Immature natural killer cell (primary cell): ENCODE measurements at regions not wholly inside any gene's neighbourhood (a gene's known extent, or its start where the extent isn't known, plus 50 kb on each side); places are given as distances from the start of the nearest gene placed in this dataset.

ENCODE experiments used
- DNase-seq, 3 donors: peaks; one replicate each; pipeline ENCODE4 v3.0.0; 2022; ENCODE audit warnings: mixed read lengths in 1 of 3
- H3K27ac Mint-ChIP-seq, 6 donors: one replicate each; pipeline ENCODE4 v1.8.0; 2020; ENCODE audit warnings: mixed read lengths in 6 of 6, mild to moderate bottlenecking in 5 of 6, inconsistent platforms in 4 of 6, moderate library complexity in 3 of 6
- H3K27me3 Mint-ChIP-seq, 3 donors: one replicate each; pipeline ENCODE4 v1.8.0; 2020 to 2021; ENCODE audit warnings: low read depth in 3 of 3, mild to moderate bottlenecking in 3 of 3, mixed read lengths in 3 of 3, moderate library complexity in 3 of 3, inconsistent platforms in 1 of 3
- H3K36me3 Mint-ChIP-seq, 3 donors: one replicate each; pipeline ENCODE4 v1.8.0; 2020; ENCODE audit warnings: mixed read lengths in 3 of 3, inconsistent platforms in 2 of 3, mild to moderate bottlenecking in 2 of 3
- H3K4me1 Mint-ChIP-seq, 2 donors: one replicate each; pipeline ENCODE4 v1.8.0; 2020; ENCODE audit warnings: inconsistent platforms in 2 of 2, mild to moderate bottlenecking in 2 of 2, mixed read lengths in 2 of 2, moderate library complexity in 1 of 2
- H3K4me3 Mint-ChIP-seq, 5 donors: one replicate each; pipeline ENCODE4 v1.8.0; 2020; ENCODE audit warnings: mild to moderate bottlenecking in 5 of 5, mixed read lengths in 5 of 5, inconsistent platforms in 3 of 5, moderate library complexity in 3 of 5
- H3K9me3 Mint-ChIP-seq, 6 donors: one replicate each; pipeline ENCODE4 v1.8.0; 2020; ENCODE audit warnings: mild to moderate bottlenecking in 6 of 6, mixed read lengths in 6 of 6, inconsistent platforms in 4 of 6, moderate library complexity in 3 of 6

- Mint-ChIP-seq H3K27ac (no peak overlapping the region), H3K27me3 (peaks cover 0 to 2% (median 0%) of the 10 kb centered on the region in 3 donors), H3K4me1 (no peaks in the 10 kb centered on the region), H3K9me3 (no peaks in the 10 kb centered on the region), H3K4me3 (no peak overlapping the region), H3K36me3 (no peaks in the 10 kb centered on the region)
- DNase-seq = no peak
Observed at GRCh38 chr3:150357923-150358607, 50.0 kb upstream of the TSC22D2 start.

DNA sequence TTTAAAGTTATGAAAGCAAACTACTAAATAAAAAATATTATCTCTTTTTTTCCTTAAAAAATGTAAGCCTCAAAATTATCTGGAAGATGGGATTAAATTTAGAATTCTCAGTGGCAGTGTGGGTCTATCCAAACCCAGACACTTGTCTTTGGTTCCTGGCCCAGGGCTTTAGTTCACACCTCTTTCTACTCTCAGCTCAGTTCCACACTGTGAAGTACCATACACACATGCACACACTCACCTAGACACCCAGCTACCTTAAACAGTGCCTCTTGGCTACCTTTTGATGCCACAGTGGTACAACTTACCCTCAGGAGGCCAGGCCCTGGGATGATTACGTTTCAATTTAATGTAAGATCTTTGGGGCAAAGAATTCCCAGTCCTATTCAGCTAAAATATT is 51.0 kb upstream of the TSC22D2 start:
- H3K4me1 Mint-ChIP-seq = no peaks in the 10 kb centered on the region
- no peak overlapping the region for H3K27ac Mint-ChIP-seq
- no peaks in the 10 kb centered on the region for H3K36me3 Mint-ChIP-seq
- no peak for DNase-seq
- no peak overlapping the region for H3K4me3 Mint-ChIP-seq
- H3K9me3 Mint-ChIP-seq = no peaks in the 10 kb centered on the region
- H3K27me3 Mint-ChIP-seq = peaks cover 0 to 2% (median 0%) of the 10 kb centered on the region in 3 donors

GRCh38 chr3:150355574-150355973 is 52.5 kb upstream of the TSC22D2 start:
- no peaks in the 10 kb centered on the region for H3K36me3 Mint-ChIP-seq
- no peak for DNase-seq
- no peaks in the 10 kb centered on the region for H3K9me3 Mint-ChIP-seq
- H3K27ac Mint-ChIP-seq = no peak overlapping the region
- no peaks in the 10 kb centered on the region for H3K4me1 Mint-ChIP-seq
- peaks cover 0 to 2% (median 0%) of the 10 kb centered on the region in 3 donors for H3K27me3 Mint-ChIP-seq
- no peak overlapping the region for H3K4me3 Mint-ChIP-seq

GRCh38 chr3:150352931-150353330 is 55.2 kb upstream of the TSC22D2 start:
- H3K36me3 Mint-ChIP-seq = no peaks in the 10 kb centered on the region

GRCh38 chr3:150351398-150351797 is 56.7 kb upstream of the TSC22D2 start:
- Mint-ChIP-seq H3K36me3 (no peaks in the 10 kb centered on the region), H3K4me1 (no peaks in the 10 kb centered on the region), H3K27me3 (peaks cover 0 to 3% (median 2%) of the 10 kb centered on the region in 3 donors), H3K27ac (no peak overlapping the region), H3K4me3 (no peak overlapping the region), H3K9me3 (no peaks in the 10 kb centered on the region)
- no peak for DNase-seq

More at GRCh38 chr3:150352931-150353330, 55.2 kb upstream of the TSC22D2 start:
- no peak for DNase-seq
- peaks cover 0 to 3% (median 2%) of the 10 kb centered on the region in 3 donors for H3K27me3 Mint-ChIP-seq
- no peaks in the 10 kb centered on the region for H3K4me1 Mint-ChIP-seq
- H3K9me3 Mint-ChIP-seq = no peaks in the 10 kb centered on the region
- no peak overlapping the region for H3K27ac Mint-ChIP-seq
- H3K4me3 Mint-ChIP-seq = no peak overlapping the region

- Mint-ChIP-seq H3K36me3 (no peaks in the 10 kb centered on the region), H3K4me1 (no peaks in the 10 kb centered on the region), H3K27me3 (peaks cover 0 to 3% (median 2%) of the 10 kb centered on the region in 3 donors), H3K27ac (no peak overlapping the region), H3K9me3 (no peaks in the 10 kb centered on the region), H3K4me3 (no peak overlapping the region)
- DNase-seq = no peak
Observed at GRCh38 chr3:150349314-150350097, 58.6 kb upstream of the TSC22D2 start.

DNA sequence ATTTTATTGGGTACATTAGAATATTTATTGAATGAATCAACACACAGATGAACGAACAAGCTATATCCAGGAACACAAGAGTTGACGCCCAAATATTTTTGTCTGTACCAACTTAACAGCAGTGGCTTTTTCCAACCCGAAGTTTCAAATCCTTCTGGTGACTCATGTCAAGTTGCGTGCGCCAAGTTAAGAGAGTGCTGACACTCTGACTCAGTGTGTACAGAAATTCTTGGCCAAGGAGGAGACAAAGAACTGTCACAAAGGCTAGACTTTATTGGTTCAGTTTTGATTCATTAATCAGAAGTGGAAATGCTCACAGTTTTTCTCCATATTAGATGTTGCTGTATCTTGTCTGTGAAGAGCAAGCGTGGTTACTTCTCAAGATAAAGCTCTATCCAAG is 59.6 kb upstream of the TSC22D2 start:
- Mint-ChIP-seq H3K4me1 (no peaks in the 10 kb centered on the region), H3K27me3 (peaks cover 3 to 4% (median 4%) of the 10 kb centered on the region in 3 donors), H3K4me3 (no peak overlapping the region), H3K9me3 (peaks cover 0 to 2% (median 0%) of the 10 kb centered on the region in 6 donors), H3K36me3 (no peaks in the 10 kb centered on the region), H3K27ac (no peak overlapping the region)
- DNase-seq = no peak

- H3K4me3 Mint-ChIP-seq = no peak overlapping the region
- no peaks in the 10 kb centered on the region for H3K4me1 Mint-ChIP-seq
- H3K36me3 Mint-ChIP-seq = no peaks in the 10 kb centered on the region
- DNase-seq = no peak
- peaks cover 0 to 2% (median 0%) of the 10 kb centered on the region in 6 donors for H3K9me3 Mint-ChIP-seq
- no peak overlapping the region for H3K27ac Mint-ChIP-seq
- peaks cover 3 to 4% (median 4%) of the 10 kb centered on the region in 3 donors for H3K27me3 Mint-ChIP-seq
Observed at GRCh38 chr3:150346981-150347863, 60.9 kb upstream of the TSC22D2 start.

DNA sequence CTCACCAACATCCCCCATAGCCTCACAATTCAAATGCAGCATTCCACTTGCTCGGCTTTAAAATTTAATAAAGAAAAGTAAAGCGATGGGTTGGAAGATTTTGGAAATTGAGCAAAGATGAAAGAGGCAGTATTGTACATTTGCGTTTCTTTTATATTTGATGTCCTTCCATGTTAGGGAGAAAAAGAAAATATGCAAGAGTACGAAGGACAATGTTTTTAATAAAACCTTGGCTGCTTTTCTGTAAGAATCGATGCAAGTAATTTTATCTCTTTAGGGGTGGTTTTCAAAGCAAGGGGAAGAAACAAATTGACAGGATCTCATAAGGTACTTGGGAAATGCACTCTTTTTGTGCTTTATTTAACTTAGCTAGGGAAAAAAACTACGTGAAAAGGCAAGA is 61.8 kb upstream of the TSC22D2 start:
- no peak for DNase-seq
- H3K4me1 Mint-ChIP-seq = no peaks in the 10 kb centered on the region
- H3K9me3 Mint-ChIP-seq = peaks cover 0 to 2% (median 0%) of the 10 kb centered on the region in 6 donors
- H3K27ac Mint-ChIP-seq = no peak overlapping the region
- no peaks in the 10 kb centered on the region for H3K36me3 Mint-ChIP-seq
- H3K4me3 Mint-ChIP-seq = no peak overlapping the region
- peaks cover 3 to 4% (median 4%) of the 10 kb centered on the region in 3 donors for H3K27me3 Mint-ChIP-seq

DNA sequence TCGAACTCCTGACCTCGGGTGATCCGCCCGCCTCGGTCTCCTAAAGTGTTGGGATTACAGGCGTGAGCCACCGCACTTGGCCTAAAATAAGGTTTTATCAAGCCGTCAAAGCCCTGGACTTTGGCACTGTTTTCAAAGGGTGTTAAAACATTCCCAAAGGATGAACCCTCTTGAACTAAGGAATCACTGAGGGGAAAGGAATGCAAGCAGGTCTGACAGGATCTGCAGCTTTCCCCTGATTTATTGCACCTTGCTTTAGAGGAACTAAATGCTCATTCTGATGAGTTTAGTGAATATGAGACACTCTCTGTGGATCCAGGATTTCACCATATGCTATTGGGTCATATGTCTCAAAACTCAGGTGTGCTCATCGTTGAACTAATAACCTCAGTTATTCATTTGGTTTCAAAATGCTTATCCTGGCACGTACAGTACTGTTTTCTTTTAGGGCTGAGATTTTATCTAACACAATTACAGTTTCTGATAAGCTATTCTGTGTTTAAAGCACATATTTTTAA is 63.0 kb upstream of the TSC22D2 start:
- Mint-ChIP-seq H3K36me3 (no peaks in the 10 kb centered on the region), H3K27ac (no peak overlapping the region), H3K9me3 (peaks cover 0 to 2% (median 0%) of the 10 kb centered on the region in 6 donors), H3K4me1 (no peaks in the 10 kb centered on the region), H3K4me3 (no peak overlapping the region), H3K27me3 (peaks cover 3 to 4% (median 4%) of the 10 kb centered on the region in 3 donors)
- no peak for DNase-seq

GRCh38 chr3:150344079-150344759 is 63.9 kb upstream of the TSC22D2 start:
- no peak for DNase-seq
- Mint-ChIP-seq H3K27ac (no peak overlapping the region), H3K4me3 (no peak overlapping the region), H3K36me3 (no peaks in the 10 kb centered on the region), H3K9me3 (peaks cover 0 to 2% (median 0%) of the 10 kb centered on the region in 6 donors), H3K4me1 (no peaks in the 10 kb centered on the region), H3K27me3 (peaks cover 3 to 4% (median 4%) of the 10 kb centered on the region in 3 donors)

DNA sequence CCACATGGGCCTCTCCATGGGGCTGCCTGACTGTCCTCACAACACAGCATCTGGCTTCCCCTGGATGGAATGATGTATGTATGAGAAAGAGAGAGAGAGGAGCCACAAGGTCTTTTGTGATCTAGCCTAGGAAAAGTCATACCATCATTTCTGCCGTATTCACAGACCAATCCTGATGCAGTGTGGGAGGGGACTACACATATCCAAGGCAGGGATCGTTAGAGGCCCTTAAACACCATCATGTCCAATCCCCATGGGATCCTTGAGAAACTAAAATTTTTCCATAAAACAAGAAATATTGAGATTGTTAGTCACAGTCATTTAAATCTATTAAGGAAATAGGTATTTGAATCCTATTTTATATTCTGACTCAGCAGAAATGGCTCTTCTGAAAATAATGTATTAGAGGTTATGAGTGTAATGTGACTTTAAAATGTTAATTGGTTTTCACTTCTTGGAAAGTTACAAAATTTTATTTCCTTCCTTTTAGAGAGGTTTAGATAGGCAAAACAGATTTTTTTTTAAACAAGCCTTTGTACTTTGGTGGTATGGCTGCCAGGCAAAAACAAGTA is 65.1 kb upstream of the TSC22D2 start:
- Mint-ChIP-seq H3K4me1 (no peaks in the 10 kb centered on the region), H3K36me3 (no peaks in the 10 kb centered on the region), H3K4me3 (no peak overlapping the region), H3K27me3 (peaks cover 1 to 7% (median 4%) of the 10 kb centered on the region in 3 donors), H3K9me3 (peaks cover 0 to 2% (median 0%) of the 10 kb centered on the region in 6 donors), H3K27ac (no peak overlapping the region)
- no peak for DNase-seq

DNA sequence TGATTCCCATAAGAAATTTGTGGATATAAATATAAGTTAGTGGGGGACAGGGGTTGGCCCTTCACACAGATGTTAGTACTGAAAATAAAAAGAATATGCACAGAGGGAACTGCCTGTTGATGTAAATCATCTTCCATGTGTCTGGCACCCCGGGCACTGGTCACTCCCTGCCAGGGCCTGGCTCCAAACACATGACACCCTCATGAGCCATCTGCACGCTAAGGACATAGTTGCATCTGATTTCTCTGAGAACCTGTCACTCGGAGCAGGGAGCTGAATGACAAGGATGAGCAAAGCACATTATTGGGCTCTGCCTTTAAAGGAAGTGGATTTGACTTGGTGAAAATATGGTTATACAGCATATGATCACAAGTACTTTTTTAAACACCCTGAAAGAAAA is 66.2 kb upstream of the TSC22D2 start:
- no peak overlapping the region for H3K4me3 Mint-ChIP-seq
- no peaks in the 10 kb centered on the region for H3K4me1 Mint-ChIP-seq
- H3K27me3 Mint-ChIP-seq = peaks cover 3 to 10% (median 4%) of the 10 kb centered on the region in 3 donors
- DNase-seq = no peak
- H3K9me3 Mint-ChIP-seq = peaks cover 0 to 2% (median 0%) of the 10 kb centered on the region in 6 donors
- H3K36me3 Mint-ChIP-seq = no peaks in the 10 kb centered on the region
- no peak overlapping the region for H3K27ac Mint-ChIP-seq
